H4 (cell line): ENCODE measurements at regions not wholly inside any gene's neighbourhood (a gene's known extent, or its start where the extent isn't known, plus 50 kb on each side); places are given as distances from the start of the nearest gene placed in this dataset.

Experiments used
- DNase-seq: peaks from one replicate; pipeline ENCODE4 v3.0.0-alpha.2; 2015; ENCODE audit warnings: low spot score

DNA sequence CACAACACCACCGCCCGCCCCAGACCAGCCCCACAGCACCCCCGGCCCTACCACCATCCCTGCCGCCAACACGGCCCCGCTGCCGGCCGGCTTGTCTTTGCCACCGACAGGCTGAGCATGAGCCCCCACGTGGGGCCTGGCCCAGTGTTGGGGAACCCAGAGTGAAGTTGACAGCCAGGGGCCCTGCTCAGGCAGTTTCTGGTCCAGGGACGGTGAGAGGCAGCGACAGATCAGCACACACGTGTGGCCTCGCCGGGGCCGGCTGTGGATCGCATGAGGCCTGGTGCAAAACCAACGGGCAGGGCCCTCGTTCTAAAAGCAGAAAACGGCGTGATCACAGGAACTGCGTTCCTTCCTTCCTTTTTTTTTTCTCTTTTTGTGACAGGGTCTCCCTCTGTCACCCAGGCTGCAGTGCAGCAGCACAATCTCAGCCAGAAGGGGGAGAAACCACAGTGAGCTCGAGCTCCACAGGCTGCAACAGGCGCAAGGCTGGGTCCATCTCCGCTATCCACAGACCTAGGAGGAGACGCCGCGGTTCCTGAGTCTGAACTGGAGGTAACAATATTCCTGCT lies 50.5 kb upstream of the FBRSL1 start:
- DNase-seq = no peak

DNA sequence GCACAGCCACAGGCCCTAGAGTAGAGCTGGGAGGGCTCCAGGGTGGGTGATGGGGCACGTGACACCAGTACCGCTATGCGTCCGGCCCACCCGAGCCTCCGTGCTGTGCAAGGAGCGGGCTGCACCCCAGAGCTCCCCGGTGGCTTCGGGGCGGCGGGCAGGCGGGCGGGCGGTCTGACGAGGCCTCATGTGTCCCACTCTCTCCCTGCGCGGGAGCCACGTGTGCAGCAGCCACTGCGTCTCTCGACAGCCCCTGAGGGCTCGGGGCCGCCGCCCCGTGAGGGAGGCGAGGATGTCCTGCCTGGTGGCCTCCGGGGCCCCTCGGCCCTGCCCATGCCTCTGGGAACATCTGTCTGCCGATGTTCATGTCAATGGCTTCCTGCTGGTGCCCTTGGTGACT lies 51.2 kb upstream of the FBRSL1 start:
- DNase-seq = no peak

DNA sequence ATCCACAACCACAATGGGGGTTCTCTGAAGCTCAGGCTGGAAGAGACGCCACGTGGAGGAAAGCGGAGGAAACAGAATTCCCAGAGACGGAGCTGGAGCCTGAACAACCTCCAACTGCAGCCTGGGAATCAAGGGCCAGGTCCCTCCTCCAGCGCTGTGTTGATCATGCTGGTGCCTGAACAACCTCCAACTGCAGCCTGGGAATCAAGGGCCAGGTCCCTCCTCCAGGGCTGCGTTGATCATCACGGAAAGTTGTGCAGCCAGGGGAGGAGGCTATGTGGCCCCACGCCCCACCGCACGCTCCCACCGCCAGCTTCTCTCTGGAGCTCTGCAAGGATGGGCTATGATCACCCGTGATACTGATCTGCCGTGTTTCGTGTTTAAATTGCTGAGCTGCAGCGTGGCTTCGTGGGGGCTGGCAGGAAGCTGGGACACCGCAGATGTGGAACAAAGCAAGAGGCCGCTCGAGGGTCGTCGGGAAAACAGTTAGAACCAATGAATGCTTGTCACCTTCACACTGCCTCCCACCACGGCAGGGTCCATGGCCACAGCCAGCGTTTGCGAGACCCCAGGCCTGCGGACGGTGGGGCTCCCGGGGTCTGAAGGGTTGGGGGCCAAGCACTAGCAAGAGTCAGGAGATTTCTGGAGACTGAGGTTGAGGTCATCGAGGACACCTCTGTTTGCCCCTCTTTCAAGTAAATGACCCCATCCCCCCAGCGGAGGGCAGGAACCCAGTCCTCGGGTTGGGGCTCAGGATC lies 51.8 kb upstream of the FBRSL1 start:
- DNase-seq = no peak

DNA sequence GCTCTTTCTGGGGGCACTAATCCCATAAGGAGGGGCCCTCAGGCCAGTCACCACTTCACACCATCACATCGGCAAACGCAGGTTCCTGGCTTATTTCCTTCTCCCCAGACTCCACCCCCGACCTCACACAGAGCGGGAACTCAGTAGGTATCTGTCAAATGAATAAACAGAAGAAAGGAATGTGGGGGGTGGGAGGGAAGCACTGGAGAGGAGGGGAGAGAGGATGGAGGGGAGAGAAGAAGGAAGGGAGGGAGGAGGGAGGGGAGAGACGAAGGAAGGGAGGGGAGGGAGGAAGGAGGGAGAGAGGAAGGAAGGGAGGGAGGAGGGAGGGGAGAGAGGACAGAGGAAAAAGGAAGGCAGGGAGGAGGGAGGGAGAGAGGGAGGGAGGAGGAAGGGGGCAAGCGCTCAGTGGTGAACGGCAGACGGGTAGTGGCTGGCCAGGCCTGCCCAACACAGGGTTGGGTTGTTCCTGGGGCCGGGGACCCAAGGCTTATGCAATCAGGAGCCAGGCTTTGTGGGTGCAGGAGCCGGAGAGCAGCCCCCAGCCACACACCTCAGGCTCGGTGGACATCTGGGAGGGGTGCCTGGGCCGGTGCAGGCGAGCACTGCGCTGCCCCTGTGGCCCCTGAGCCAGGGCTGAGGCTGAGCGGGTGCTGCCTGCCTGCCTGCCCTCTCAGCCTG lies 52.6 kb upstream of the FBRSL1 start:
- DNase-seq = peak; percentile 75

DNA sequence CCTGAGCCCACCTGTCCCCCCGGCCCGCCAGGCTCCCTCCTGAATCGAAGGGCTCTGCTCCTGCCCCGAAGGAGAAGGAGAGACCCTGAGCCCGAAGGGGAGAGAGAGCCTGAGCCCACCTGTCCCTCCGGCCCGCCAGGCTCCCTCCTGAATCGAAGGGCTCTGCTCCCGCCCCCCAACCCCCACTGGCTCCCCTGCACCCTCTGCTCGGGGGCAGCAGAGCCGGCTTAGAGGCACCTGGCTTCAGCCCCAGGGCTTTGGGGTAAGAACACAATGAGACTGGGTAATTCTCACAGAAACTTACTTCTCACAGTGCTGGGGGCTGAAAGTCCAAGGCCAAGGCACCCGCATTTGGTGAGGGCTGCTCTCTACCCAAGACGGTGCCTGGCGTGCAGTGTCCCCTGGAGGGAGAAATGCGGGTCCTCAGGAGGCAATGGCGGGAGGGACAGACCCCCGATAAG lies 53.1 kb upstream of the FBRSL1 start:
- no peak for DNase-seq

DNA sequence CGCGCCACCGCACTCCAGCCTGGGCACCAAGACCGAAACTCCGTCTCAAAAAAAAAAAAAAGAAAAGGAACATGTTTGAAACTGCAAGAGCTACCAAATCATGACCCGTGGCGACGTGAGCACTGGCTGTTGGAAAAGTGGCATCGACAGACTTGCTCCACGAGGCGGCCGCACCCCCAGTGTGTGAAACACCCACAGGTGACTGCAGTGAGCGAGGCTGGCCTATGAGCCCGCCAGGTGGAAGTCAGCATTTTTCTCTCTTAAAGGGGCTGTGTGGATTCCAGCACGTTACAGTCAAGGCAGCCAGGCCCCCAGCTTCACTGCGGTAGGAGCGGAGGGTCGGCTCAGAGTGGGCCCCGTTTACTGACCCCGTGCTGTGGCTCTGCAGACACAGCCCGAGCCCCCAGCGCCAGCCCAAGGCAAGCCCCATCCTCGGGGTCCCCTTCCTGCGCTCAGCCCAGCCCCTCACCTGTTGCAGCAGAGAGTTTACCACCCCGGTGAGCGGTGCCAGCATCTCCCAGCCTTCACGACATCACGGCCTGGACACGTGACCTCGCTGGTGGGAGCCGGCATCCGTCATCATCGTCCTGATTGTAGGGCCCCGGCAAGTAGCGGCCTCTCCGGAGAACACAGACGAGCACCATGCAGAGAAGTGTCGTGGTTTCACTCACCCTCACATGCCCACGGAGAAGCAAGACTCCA lies 54.3 kb upstream of the FBRSL1 start:
- DNase-seq = no peak

DNA sequence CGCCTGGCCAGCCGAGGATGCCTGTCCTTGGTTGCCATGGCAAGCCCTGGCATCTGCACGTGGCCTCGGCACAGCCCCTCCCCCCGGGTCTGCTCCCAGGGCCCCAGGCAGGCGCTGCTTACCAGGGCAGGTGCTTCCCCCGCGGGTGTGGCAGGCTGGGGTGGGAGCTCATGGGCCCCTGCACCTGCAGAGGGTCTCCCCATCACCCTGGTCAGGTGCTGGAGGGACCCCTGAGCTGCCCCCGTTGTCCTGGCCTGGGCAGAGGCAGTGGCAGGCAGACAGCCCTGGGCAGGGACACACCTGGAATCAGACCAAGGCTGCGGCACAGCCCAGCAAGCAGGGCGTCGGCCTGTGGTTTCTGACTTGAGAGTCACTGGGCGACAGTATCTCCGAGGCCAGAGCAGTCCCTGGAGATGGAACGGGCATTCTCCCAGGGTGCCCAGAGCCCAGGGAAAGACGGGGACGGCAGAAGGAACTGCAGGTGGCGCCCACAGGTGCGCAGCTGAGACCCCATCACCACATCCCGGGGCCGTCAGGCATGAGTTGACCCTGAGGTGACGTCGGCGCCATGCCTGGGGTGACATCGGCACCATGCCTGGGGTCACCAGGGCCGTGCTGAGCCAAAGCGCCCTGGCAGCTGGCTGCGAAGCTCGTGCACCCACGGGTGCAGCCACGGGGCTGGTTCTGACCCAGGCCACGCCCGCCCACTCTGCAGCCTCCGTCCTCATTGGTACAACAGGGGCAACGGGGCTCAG lies 56.1 kb upstream of the FBRSL1 start:
- peak; percentile 36 for DNase-seq

DNA sequence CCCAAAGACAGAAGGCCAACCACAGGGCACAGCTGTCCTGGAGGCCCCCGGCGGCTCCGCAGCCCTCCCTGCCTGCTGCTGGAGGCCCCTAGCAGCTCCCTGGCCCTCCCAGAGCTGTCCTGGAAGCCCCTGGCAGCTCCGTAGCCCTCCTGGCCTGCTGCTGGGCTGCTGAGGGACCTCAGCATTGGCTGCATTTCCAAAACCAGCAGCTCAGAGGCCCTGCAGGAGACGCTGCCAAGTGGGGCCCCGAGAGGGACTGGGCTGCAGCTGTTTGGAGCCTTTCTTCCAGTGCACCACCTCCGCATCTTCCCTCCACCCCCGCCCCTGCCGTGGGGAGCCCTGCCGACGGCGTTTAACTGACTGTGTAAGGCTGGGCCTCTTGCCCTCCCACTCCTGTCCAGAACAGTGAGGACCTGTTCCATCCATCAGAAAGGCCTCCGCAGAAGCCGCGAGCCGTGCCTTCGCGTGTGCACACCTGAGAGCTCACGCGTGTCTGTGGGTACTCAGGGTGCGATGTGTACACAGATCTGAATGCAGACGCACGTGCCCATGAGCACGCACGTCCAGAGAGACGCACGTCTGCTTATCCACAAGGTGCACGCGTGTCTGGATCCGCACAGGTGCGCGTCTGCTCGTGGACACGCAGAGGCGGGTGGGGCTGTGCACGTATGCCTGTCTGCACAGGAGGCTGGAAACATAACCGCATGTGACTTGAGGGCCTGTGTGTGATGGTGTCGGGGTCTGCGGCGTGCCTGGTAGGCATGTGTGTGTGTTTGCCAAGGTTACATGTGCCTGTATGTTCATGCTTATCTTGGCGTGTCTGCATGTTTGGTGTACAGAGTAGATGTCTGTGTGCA lies 57.0 kb upstream of the FBRSL1 start:
- no peak for DNase-seq

DNA sequence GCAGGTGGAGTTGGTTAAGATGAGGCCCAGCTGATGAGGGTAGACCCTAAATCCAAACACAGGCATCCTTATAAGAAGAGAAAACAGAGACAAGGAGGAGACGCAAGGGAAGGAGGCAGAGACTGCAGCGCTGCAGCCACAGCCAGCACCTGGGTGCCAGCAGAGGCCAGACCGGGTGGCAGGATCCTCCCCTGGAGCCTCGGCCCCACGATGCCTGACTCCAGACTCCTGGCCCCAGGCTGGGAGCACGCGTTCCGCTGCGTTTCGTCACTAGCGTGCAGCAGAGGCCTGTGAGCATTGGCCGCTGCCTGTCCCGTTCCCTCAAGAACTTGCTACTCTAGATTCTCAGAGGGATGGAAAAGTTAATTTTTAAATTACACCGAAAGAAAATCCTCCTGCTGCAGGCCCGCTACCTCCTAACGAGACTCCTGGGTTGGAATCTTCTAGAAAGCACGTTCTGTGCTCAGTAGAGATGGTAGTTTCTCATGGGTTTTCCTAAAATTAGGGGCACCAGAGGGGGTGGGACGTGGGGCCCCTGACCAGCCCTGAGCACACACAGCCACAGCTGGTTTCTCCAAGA lies 57.7 kb upstream of the FBRSL1 start:
- no peak for DNase-seq

DNA sequence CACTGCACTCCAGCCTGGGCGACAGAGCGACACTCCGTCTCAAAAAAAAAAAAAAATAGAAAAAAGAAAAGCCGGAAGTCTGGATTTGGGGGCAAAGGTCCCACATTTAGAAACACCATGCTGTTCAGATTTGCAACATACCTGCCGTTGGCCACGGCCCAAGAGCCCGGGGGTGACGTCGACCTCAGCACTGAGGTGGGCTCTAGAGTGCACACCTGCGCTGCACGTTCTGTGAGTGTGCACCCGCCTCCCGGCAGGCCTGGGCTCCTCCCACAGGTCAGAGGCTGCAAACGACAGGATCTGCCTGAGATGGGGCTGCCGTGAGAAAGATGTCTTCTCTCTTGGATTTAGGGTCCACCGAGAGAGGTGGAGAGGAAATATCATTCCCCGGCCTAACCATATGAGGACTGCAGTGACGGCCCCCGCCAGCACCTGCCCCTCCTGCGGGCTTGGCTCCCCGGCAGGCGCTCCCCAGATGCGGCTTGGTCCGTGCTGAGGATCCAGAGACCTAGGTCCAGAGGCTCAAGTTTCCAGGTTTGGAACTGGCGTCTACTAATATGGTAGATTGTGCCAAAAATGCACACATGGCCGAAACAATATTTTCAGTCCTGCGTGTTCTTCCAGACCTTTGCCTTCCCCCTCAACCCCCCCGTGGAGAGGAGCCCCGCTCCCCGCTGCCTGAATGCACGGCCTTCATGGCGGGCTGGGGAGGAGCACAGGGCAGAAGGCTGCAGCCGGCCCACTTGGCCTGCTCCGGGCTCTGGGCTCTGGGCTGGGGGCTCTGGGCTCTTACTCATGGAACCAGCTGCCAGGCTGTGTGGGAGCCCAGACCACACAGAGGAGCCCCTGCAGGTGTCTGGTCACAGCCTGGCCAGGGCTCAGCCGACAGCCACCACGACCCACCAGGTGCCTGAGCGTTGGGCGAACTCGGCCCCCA lies 58.8 kb upstream of the FBRSL1 start:
- no peak for DNase-seq

DNA sequence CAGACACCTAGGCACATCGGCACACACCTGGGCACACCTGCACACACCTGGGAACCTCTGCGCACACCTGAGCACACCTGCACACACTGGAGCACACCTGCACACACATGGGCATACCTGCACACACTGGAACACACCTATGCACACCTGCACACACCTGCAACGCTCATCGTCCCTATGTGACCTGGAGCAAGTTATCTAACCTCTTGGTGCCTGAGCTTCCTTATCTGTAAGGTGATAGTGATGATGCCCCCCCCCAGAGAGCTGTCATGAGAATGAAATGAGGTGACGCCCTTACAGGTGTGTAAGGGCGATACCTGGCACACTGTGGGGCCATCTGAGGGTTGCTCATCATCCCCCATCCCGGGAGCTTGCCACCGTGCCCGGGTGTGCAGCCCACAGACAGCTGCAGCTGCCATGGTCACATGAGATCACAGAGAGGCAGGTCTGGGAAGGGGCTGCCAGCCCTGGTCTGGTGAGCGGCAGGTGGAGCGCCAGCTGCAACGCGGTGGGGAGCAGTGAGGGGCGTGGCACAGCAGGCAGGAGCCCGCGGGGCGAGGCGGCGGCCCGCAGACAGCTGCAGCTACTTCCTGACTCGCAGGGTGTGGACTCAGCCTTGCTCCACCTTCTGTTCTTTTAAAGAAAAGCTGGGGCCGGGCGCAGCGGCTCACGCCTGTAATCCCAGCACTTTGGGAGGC lies 59.9 kb upstream of the FBRSL1 start:
- DNase-seq = peak; percentile 59

DNA sequence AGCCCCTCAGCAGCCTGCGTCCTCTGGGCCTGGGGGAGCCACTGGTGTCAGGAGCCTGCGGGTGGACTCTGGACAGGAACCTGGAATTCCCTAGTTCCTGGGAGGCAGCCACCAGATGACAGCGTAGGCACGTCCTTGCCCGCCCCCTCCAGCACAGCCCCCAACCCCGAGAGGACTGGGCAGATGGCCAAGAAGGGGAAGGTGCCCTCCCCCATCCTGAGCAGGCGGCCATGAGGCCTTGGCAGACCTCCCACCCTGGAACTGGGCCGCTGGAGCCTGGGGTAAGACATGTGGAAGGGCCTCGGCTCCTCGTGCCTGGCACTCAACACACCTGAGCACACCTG lies 60.4 kb upstream of the FBRSL1 start:
- DNase-seq = no peak

DNA sequence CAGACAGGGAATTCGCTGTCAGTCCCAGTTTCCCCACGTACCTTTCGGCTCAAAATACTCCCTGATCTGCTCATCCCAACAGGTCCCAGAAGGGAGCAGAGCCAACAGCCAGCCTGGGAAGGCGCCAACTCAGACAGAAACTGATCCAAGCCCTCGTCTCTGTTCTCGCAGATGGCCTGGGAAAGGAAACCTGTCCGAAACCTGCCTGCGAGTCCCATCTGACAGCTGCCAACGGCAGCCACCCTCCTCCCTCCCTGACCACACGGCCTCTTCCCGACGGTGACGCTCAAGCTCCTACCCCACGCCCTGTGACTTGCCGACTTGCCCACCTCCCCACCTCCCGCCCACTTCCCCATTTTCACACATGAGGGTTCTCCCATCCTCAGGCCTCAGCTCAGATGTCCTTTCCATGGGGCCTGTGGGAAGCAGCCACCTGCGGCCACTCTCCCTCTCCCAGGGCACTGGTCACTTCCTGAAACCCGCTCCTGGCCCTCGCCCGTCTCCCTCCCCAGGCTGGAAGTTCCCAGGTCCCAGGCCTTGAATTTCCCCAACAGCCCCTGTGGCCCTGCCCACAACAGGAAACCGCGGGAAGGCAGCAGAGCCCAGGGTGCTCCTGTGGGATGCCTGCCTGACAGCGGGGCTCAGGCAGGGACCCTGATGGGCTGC lies 60.9 kb upstream of the FBRSL1 start:
- DNase-seq = no peak

DNA sequence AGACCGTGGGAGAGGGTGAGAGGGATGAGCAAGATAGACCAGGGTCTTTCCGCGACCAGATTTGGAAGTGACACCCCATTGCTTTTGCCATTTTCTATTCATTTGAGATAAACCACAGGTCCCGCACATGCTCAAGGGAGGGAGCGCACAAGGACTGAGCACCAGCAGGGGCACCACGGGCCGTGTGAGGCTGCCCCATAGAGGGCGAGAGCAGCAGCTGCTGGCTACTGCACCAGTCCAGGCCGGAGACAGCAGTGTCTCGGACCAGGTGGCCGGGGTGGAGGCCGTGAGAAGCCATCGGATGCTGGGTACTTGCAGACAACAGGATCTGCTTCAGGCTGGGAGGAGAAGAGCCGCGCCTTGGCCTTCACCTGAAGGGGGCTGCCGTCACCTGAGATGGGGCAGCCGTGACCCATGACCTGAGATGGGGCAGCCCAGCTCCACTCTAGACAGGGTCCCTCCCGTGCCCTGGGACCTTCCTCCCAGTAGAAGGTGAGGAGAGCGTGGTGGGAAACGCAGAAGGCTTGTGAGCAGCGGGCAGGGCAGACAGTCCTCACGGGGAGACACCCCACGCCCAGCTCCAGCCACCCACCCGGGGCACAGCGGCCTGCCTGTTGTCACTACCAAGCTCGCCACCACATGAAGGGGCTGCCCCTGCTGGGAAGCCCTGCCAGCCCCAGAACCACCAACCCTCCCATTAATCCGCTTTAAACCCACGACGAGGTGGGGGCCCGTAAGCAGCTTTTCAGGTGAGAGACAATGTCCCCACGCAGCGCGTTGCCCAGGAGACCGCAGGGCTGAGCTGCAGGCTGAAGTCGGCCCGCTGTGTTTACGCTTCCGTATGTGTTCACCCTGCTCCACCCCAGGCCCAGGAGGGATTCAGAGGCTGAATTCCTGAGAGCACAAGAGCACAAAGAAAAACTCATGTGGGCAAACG lies 61.7 kb upstream of the FBRSL1 start:
- DNase-seq = no peak

DNA sequence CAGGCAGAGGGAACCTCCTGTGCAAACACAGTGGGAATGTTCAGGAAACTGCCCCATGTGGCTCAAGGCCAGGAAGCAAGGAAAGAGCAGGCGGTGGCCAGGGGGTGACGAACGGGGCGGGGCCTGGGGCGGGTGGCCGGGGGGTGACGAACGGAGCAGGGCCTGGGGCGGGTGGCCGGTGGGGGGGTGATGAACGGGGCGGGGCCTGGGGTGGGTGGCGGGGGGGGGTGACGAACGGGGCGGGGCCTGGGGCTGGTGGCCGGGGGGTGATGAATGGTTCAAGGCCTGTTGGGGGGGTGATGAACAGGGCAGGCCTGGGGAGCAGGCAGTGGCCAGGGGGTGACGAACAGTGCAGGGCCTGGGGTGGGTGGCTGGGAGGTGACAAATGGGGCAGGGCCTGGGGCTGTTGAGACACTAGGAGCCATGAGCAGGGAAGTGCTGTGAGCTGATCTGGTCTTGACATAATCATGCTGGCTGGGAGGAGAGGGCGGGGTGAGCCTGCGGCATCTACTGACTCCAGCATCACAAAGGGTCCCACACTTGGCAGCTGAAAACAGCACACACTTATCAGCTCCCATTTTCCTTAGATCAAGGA lies 62.7 kb upstream of the FBRSL1 start:
- no peak for DNase-seq

DNA sequence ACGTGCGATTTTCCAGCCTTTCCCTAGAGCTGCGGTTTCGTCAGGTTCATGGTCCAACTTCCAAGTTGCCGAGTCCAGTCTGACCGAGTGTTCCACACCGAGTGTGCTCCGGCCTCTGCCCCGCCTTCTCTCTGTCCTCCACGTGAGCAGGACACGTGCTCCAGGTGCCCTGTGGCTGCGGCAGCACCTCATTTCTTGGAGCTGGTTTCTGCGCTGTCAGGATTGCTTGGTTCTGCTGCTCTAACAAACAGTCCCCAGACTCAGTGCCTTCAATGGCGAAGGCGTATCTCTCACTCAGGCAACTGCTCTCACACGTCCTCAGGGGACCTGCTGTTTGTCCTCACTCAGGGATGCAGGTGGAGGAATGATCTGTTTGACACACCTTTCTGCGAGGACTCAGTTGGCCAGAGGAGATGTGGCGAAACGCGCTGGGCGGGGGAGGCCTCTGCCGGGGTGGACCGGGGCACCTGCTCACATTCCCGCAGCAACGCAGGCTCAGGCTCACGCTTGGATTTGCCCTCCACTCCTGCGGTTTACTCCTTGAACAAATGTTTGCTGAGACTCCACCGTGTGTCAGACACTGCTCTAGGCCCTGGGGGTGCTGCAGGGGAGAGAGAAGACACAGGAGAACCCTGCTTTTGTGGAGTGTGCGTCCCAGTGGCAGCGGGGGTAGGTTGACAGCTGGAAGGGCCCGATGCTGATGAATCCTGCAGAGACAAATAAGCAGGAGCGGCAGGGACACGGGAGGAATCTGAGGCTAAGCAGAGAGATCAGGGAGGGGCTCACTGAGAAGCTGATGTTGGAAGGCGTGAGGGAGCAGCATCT lies 63.4 kb upstream of the FBRSL1 start:
- DNase-seq = no peak
